HG03135 (cell line): ENCODE measurements at regions not wholly inside any gene's neighbourhood (a gene's known extent, or its start where the extent isn't known, plus 50 kb on each side); places are given as distances from the start of the nearest gene placed in this dataset.
"Not testable (repeated sequence)": the region's sequence is repeated elsewhere in the genome, so short reads cannot be mapped to it uniquely, and the experiment has no call there.

ENCODE experiments used
- ATAC-seq: cut with Tn5 transposase; IDR thresholded peaks from one replicate; pipeline ENCODE4 v1.9.1; 2021; ENCODE audit warnings: mild to moderate bottlenecking, moderate library complexity; ENCODE audit not compliant: unreplicated experiment

GRCh38 chr4:114087596-114088230 is 108.3 kb upstream of the ARSJ start:
- no peak for ATAC-seq

GRCh38 chr4:114088481-114088880 is 109.0 kb upstream of the ARSJ start:
- ATAC-seq, result no peak

GRCh38 chr4:114091546-114091945 is 112.1 kb upstream of the ARSJ start:
- no peak for ATAC-seq

GRCh38 chr4:114093221-114093715 is 113.8 kb upstream of the ARSJ start:
- no peak for ATAC-seq

GRCh38 chr4:114100288-114101031 is 121.0 kb upstream of the ARSJ start:
- no peak for ATAC-seq

GRCh38 chr4:114103908-114104307 is 124.5 kb upstream of the ARSJ start:
- no peak for ATAC-seq

- peak; percentile 53 for ATAC-seq
Observed at GRCh38 chr4:114108869-114109268, 129.4 kb upstream of the ARSJ start.

- no peak for ATAC-seq
Observed at GRCh38 chr4:114109776-114110175, 130.3 kb upstream of the ARSJ start.

- ATAC-seq, result no peak
Observed at GRCh38 chr4:114115526-114115925, 136.1 kb upstream of the ARSJ start.

- ATAC-seq, result no peak
Observed at GRCh38 chr4:114116861-114117260, 137.4 kb upstream of the ARSJ start.

- no peak for ATAC-seq
Observed at GRCh38 chr4:114121221-114121620, 141.8 kb upstream of the ARSJ start.

- no peak for ATAC-seq
Observed at GRCh38 chr4:114132199-114132598, 152.8 kb upstream of the ARSJ start.

GRCh38 chr4:114132830-114133229 is 153.4 kb upstream of the ARSJ start:
- peak; percentile 94 for ATAC-seq

GRCh38 chr4:114136069-114136468 is 156.6 kb upstream of the ARSJ start:
- no peak for ATAC-seq

- no peak for ATAC-seq
Observed at GRCh38 chr4:114137984-114138383, 158.5 kb upstream of the ARSJ start.

- no peak for ATAC-seq
Observed at GRCh38 chr4:114146947-114147618, 167.6 kb upstream of the ARSJ start.

- ATAC-seq, result not testable (repeated sequence)
Observed at GRCh38 chr4:114147619-114148208, 168.3 kb upstream of the ARSJ start.

GRCh38 chr4:114148372-114149070 is 169.1 kb upstream of the ARSJ start:
- not testable (repeated sequence) for ATAC-seq

GRCh38 chr4:114156371-114156770 is 176.9 kb upstream of the ARSJ start:
- no peak for ATAC-seq

- no peak for ATAC-seq
Observed at GRCh38 chr4:114161809-114162208, 182.4 kb upstream of the ARSJ start.

GRCh38 chr4:114163051-114163450 is 183.6 kb upstream of the ARSJ start:
- ATAC-seq, result no peak
